ENCODE measurements at regions not wholly inside any gene's neighbourhood (a gene's known extent, or its start where the extent isn't known, plus 50 kb on each side); places are given as distances from the start of the nearest gene placed in this dataset.
"Not testable (repeated sequence)": the region's sequence is repeated elsewhere in the genome, so short reads cannot be mapped to it uniquely, and the experiment has no call there.

GRCh38 chr10:32141018-32141807 lies 85.0 kb upstream of the KIF5B start:
- DNase-seq (ENCODE audit: low read depth in 2 of 2), result no peak

GRCh38 chr10:32140403-32140802 lies 84.2 kb upstream of the KIF5B start:
- no peak for DNase-seq (ENCODE audit: low read depth in 2 of 2)

DNA sequence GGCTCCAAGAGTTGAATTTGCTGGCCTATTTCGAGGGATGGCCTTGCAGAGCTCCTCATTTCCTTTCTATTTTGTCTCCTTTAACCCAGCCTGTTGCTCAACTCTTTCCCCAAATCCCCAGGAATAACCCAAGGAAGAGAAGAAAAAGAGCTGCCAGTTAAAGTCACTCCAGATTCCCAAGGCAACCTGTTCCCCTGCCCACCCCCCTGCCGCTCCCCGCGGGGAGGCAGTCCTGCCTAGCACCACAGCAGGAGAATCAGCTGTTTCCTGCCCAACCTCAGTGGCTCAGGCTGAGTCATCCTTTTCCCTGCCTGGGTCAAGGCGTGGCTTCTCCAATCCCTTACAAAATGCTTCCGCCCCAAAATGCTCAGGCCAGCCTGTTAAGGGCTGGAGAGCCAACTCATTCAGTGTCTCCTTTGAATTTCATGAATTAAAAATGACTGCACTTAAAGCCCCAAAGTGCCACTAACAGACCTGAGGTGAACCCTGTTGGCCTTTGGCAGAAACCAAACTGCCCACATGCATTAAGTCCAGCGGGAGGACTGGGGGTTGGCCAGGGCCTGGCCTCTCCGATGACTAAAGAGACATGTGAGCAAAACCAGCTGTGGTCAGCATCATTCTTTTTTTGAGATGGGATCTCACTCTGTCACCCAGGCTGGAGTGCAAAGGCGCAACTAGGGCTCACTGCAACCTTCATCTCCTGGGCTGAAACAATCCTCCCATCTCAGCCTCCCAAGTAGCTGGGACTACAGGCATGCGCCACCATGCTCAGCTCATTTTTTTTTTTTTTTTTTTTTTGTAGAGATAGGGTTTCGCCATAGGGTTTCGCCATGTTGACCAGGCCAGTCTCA lies 83.2 kb upstream of the KIF5B start:
- DNase-seq (ENCODE audit: low read depth in 2 of 2), result no peak

DNA sequence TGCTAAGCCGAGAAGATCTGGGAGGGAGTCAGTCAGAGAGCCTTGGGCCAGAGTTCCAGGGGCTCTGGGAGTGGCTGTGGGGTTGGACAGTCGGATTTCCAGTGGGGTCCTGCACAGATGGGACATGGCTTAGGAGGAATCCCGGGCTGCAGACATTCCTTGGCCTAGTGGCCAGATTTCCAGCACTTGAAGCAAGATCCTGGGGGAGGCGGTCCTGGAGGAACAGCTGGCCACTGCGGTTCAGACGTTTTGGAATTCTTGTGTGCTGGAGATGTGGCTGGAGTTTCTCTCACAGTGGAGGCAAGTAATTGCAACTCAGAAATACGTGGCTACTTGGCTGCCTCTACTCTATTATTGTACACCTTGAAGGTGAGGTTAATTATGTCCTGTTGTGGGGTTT lies 80.7 kb upstream of the KIF5B start:
- not testable (repeated sequence) for DNase-seq (ENCODE audit: low read depth in 2 of 2)

GRCh38 chr10:32135796-32136195 lies 79.6 kb upstream of the KIF5B start:
- not testable (repeated sequence) for DNase-seq (ENCODE audit: low read depth in 2 of 2)

- no peak for DNase-seq (ENCODE audit: low read depth in 2 of 2)
Measured at GRCh38 chr10:32132357-32132946, 76.2 kb upstream of the KIF5B start.

GRCh38 chr10:32131388-32131787 lies 75.2 kb upstream of the KIF5B start:
- no peak for DNase-seq (ENCODE audit: low read depth in 2 of 2)

GRCh38 chr10:32130788-32131187 lies 74.6 kb upstream of the KIF5B start:
- no peak for DNase-seq (ENCODE audit: low read depth in 2 of 2)

- no peak for DNase-seq (ENCODE audit: low read depth in 2 of 2)
Measured at GRCh38 chr10:32125023-32125422, 68.8 kb upstream of the KIF5B start.

DNA sequence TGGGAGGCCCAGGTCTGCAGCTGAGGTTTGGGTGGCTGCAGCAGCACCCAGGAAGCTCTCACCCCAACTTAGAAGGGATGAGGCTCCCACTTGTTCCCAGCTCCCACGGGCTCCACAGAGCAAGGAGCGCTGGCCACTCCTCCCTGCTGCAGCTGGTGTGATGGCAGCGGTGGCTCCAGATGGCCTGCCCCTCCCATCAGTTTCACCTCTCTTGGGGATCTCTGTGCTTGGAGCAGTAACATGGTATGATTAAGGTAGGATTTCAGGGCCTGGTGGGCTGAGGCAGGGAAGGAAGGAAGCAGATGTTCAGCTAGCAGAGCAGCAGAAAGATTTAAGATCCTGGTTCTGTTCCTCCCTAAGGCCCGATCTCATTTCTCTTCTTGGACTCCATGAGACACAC lies 66.8 kb upstream of the KIF5B start:
- no peak for DNase-seq (ENCODE audit: low read depth in 2 of 2)

- no peak for DNase-seq (ENCODE audit: low read depth in 2 of 2)
Measured at GRCh38 chr10:32121648-32122047, 65.4 kb upstream of the KIF5B start.

DNA sequence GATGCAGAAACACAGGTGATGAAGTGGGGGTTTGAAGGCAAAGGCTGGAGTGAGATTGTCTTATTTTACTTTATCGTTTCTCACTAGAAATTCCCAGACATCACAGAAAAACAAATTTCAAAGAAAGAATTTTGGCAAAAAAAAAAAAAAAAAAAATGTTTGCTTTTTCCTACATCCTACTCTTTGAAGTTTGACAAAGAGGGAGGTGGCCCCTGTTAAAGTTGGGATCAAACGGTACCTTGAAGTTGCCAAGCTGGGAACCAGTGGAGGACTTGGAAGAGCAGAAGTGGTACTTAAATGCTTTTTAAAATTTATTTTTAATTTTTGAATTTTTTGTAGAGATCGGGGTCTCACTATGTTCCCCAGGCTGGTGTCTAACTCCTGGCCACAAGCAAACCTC lies 63.9 kb upstream of the KIF5B start:
- DNase-seq (ENCODE audit: low read depth in 2 of 2), result no peak

- DNase-seq (ENCODE audit: low read depth in 2 of 2), result no peak
Measured at GRCh38 chr10:32114508-32114907, 58.3 kb upstream of the KIF5B start.

DNA sequence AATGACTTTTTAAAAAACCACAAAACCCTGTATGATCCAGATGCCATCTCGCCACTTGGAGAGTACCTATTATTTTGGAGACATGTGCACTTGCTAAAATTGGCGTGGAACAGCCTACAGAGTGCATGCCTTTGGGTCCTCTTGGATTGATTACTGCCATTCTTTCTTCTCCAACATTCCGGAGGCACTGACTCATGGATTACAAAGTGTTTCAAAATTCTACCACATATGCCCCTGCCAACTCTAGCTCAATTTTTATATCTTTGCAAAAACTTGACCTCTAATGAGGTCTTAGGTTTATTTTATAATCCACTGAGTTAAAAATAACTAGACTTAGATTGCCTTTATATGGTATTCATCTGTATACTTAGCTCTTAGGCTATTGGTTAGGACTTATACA lies 55.8 kb upstream of the KIF5B start:
- DNase-seq (ENCODE audit: low read depth in 2 of 2), result no peak

DNA sequence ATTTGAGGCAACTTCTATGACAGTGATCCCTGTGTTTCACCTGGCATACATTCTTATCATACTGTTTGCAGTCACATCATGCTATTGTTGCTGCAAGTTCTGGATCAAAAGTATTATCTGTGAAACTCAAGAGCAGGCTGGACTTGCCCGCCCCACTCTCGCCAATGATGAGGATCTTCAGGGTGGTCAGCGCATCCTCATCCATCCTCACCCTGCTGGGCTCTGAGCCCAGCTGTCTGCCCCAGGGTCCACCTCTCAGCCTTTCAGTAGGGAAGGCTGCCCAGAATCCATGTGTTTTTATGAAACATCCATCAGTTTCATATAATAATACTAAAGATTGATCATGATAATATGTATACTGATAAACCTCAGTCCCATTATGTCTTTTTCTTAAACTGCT lies 55.4 kb upstream of the KIF5B start:
- DNase-seq (ENCODE audit: low read depth in 2 of 2), result no peak

DNA sequence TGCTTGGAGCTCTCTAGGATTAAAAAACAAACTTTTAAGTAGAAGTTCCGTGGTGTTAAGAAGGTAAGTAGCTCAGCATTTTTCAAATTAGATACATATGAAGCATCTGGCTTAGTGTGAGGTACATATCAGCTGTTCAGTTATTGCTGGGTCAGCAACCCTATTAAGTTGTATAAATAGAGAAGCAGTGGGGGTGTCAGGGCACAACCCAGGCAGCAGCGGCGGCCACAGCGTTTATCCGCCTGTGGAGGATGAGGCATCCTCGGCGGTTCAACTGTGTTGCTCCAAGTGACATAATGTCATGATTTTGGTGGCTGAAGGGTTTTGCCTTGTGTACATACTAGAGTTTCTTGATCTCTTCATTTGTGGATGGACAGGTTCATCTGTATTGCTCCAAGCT lies 54.6 kb upstream of the KIF5B start:
- DNase-seq (ENCODE audit: low read depth in 2 of 2), result no peak

DNA sequence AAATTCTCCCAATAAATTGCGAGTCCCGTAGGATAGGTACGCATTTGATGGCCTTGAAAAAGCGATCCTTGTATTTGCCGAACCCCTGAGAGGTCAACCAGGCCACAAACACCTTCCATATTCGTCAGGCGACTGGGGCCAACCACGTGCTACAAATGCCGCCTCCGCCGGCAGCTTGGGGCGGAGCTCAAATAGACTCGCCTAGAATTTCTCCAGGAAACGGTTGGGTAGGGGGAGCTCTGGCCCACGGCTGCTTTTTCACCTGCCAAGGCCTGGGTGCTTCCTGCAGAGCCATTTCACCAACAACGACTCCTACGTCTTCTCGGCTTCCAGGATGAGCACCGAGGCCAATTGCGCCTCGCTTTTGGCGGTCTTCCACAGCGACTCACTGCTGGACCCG lies 53.4 kb upstream of the KIF5B start:
- DNase-seq (ENCODE audit: low read depth in 2 of 2), result no peak

Measured in activated CD4-positive, alpha-beta T cell treated with anti-CD3 and anti-CD28 coated beads for 24 hours (primary cell).